ENCODE measurements at regions not wholly inside any gene's neighbourhood (a gene's known extent, or its start where the extent isn't known, plus 50 kb on each side); places are given as distances from the start of the nearest gene placed in this dataset.

DNA sequence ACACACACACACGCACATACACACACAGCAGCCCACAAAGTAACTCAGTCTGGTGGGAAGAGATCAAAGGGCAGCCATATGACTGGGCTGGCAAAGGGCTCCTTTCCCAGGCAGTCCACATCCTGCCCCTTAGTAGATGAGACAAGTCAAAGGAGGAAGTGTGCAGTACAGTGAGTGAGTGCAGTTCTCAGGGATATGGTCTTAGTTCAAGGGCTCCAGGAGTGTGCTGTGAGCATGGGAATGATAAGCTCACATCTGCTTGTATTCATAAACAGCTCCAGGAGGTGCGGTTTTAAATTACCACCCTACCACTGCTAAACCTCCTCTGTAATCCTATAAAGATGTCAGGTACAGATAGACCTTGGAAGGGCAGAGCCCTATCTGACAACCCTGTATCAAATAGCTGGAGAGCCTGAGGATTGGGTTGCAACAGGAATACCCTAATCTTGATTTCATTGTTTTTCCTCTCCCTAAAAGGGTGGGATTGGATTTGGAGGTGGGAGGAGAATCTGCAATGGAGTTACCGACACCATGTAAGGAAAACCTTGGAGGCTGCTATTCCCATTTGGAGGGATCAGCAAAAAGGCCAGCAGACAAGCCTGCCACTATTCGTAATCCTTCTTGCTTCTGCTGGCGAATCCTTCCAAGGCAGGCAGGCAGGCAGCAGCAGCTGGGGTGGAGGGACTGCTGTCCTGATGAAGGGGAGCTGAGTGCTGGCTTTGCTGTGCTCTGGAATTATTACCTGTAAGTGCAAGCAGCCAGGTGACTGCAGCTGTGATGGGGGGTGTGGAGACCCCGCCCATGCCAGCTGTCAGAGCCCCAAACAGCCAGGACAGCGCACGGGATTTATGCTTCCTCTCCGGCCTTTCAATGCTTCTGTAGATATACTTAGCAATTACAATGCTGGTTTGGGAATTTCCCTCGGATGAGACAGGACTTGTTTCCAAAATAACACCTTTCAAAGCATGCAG, 342.7 kb downstream of the PRL start:
- no peak for DNase-seq (ENCODE audit: low read depth in 1 of 2, low spot score in 1 of 2)

DNA sequence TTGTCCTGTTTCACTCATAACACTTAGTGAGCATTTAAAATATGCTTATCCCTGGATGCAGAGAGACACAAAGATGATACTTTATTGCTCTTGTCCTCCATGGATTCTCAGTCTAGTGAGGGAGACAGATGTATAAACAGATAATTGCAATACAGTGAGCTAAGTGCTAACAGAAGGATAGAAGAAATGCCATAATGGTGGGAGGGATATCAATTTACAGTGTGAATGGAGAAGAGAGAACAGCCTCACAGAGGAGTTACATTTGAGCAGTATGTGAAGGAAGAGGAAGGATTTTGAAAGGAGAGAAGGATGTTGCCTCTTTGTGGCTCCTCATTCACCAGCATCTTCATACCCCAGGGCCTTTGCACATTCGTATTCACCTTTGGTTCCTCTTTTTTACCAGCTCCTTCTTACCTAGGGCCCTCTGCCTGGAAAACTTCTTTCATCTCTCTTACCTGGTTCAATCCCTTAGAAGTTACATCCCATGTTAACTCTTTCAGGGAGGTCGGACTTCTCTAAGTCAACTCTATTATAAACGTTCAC, 341.7 kb downstream of the PRL start:
- DNase-seq (ENCODE audit: low read depth in 1 of 2, low spot score in 1 of 2) = no peak

DNA sequence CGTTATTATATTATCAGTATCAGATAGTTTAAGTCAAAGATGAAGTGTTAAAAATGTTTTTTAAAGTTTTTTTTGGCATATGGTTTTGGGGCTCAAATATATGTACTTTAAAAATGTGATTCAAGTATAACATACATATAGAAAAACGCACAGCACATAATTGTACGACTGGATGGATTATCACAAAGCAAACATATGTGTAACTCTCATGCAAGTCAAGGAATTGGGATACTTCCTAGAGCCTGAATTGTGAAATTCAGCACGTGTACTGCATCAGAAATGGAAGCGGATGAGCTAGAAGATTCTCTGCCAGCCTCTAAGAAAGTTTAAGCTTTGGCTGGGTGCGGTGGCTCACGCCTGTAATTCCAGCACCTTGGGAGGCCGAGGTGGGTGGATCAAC, 340.9 kb downstream of the PRL start:
- no peak for DNase-seq (ENCODE audit: low read depth in 1 of 2, low spot score in 1 of 2)

DNA sequence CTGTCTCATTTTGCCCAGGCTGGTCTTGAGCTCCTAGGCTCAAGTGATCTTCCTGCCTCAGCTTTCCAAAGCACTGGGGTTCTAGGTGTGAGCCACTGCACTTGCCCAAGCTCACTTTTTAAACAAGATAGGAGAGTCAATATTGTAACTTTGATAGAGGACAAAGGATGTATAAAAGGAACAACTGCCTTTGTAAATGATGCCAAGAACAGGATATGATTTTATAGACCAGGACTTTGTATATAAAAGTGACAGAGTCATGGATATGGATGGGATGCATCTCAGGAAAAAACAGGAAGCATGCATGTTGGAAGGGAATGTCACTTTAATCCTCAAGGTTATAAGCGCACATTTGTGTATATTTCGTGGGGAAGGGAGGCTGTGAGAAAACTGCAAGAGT, 338.4 kb downstream of the PRL start:
- no peak for DNase-seq (ENCODE audit: low read depth in 1 of 2, low spot score in 1 of 2)

DNA sequence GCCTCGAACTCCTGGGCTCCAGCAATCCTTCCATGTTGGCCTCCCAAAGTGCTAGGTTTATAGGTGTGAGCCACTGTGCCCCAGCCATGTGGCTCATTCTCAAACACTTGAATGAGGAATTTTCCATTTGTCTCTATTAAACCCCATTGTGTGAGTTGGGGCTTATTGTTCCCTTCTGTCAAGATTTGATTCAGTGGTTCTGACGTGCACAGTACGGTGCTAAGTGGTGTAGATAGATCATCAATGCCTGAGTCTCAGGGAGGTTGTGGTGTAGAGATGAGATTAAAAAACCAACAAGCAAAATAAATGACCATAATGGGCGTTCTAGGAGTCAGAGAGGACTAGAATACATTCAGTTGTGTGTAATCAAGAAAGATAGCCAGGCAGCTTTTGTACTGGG, 335.6 kb downstream of the PRL start:
- DNase-seq (ENCODE audit: low read depth in 1 of 2, low spot score in 1 of 2) = no peak

DNA sequence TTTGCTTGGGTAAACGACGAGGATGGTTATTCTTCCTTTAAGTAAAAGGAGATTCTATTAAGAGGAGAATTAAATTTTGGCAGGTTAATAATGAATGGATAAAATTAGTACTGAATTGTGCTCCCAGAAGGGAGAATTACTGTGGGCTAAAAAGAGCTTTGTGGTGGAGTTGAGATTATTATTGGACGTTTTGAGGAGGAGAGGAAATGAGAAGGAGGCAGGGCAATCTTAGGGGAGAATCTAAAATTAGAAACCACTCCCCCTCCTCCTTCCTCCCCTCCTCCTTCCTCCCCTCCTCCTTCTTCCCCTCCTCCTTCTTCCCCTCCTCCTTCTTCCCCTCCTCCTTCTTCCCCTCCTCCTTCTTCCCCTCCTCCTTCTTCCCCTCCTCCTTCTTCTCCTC, 331.8 kb downstream of the PRL start:
- DNase-seq (ENCODE audit: low read depth in 1 of 2, low spot score in 1 of 2) = no peak

DNA sequence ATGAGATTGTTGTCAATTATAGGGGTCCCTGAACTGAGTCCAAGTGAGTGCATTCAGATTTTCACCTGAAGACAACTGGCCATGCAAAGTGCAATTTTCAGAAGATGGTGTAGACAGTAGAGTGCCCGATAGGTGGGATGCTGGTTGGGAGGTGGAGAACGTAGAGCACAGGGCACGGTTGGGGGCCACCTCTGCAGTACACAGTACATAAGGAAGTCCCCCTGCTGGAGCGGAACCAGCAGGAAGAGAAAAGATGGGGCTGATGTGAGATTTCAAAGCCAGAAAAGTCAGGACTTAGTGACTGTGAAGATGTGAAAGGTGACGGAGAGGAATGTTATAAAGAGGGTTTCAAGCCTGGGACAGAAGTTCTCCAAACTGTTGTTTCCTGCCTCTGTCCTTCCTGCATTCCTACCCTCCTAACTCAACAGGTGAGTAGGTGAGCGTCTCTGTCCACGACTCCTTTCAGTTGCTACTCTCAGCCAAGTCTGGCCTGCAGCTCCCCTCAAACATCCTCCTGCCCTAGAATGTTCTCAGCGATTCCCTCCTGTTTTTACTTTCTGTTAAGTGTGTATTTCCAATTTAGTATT, 330.8 kb downstream of the PRL start:
- DNase-seq (ENCODE audit: low read depth in 1 of 2, low spot score in 1 of 2) = no peak

DNA sequence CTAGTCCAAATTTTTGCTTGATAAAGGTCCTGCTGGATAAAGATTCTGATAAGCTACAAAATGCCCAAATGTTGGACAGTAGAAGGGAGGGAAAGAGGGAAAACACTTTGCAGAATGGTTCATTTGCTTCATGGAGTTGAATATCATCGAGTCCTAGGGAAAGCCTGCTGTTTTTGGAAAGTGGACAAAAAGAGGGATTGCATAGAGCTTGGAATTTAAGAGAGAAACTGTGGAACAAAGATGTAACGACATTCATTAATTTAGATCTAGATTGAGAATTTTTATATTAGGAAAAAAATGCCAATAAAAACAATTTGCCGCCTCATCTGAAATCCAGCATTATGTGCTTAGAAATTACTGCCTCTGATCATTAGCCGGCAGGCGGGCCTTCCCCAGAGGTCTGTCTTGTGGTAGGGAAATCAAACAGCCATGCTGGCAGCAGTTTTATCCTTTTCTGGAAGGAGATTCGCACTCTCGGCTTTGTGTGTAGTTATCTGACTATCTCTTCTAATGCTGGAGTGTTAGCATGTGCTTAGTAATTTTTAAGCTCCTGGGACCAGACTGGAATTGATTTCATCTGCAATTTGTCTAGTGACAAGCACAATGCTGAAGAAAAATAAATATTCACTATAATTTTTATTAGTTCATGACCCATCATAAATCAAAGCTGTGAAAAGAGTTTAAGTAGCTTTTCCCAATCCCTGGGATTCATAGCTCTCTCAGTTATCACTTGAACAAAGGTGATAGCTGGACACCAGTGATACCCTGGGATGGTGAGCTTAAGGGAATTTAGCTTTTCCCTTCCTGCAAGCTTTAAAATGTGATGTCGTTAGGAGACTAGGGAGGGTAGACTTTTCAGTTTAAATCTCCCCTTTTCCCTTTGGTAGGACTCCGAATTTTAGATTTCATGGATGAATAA, 329.5 kb downstream of the PRL start:
- no peak for DNase-seq (ENCODE audit: low read depth in 1 of 2, low spot score in 1 of 2)

DNA sequence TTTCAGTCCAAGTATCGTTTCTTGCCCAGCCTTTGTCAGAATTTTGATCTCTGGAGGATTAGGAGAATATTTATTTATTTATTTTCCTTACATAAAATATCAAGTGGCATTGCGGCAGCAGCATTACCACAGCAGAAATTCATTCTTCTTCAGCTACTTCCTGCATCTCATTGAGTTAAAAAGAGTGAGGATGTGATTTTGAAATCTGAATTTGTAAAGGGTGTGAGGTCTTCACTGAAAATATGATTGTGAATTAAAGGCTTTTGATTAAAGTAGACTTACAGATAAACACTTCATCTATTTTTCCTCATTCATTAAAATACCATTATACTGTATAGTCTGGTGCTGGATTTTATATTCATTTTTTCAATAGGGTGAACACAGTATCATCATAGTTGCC, 328.4 kb downstream of the PRL start:
- no peak for DNase-seq (ENCODE audit: low read depth in 1 of 2, low spot score in 1 of 2)

DNA sequence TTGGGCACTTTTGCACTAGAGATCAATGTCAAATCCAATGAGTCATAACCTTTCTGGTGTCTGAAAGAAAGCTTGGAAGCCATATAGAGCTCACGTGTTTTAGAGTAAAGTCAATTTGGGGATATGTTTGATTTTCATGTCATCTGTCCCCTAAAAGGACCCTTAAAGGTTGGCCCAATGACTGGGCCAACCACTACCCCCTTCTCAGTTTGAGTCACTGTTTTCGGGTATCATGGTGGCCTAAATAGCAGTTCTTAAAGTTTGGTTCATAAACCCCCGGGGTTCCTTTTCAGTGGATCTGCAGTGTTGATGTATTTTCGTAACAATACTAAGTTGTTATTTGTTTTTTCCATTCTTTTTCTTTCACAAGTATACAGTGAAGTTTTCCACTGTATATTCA, 327.6 kb downstream of the PRL start:
- no peak for DNase-seq (ENCODE audit: low read depth in 1 of 2, low spot score in 1 of 2)

DNA sequence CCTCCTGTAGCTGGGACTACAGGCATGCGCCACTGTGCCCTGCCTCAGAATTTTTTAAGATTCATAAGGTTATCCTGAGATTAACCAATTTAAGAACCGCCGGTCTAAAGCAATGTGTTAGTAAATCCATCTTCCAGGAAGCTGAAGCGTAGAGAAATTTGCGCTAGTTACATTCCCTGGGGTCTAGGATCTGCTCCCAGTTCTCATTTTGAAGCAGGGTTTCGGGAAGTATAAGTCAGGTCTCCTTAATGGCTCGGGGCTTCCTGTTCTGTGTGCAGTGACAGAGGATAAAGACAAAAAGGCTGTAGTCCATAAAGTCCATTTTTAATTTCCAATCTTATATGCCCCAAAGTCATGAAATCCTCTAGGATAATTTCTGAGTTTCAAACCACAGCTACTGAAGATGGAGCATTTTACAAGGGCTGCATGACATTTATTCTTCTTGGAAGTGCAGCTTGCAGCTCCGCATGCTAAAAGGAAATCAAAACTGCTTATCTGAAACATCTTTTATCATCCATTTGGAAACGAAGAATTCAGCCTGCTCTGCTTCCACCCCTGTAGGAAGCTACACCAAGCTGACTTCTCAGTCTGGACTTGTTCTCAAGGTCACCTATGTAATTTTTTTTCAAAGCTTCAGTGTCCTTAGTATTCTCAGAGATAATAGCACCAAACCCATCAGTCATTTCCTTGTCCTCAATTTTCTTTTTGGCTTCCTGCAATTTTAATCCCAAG, 326.1 kb downstream of the PRL start:
- DNase-seq (ENCODE audit: low read depth in 1 of 2, low spot score in 1 of 2) = no peak

DNA sequence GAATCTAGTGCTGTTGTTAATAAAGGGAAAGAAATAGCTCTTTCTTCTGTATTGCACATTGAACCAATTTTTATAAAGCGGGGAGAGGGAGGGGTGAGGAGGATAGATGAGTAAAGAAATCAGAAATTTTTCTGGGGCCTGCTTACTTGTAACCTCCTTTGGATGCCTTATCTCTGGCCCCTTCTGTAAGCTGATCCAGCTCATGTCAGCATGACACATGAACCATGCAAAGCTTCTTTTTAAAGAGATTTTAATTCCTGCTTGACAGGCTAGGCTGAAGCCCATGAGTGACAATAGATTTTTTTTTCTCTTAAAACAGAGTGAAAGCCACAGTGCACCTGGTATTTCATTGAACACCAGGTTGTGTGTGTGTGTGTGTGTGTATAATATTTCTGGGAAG, 325.3 kb downstream of the PRL start:
- no peak for DNase-seq (ENCODE audit: low read depth in 1 of 2, low spot score in 1 of 2)

DNA sequence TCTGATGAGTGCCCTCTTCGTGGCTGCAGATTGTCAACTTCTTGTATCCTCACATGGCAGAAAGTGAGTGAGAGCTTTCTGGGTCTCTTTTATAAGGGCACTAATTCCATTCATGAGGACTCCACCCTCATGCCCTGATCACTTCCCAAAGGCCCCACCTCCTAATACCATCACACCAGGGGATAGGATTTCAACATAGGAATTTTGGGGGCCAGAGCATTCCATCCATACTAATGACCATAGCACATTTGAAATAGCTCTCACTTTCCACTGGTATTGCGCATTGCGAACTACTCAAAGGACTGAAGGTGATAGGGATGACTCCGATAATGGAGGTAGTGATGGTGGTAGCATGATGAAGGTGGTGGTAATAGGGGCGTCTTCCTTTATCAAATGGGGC, 324.3 kb downstream of the PRL start:
- no peak for DNase-seq (ENCODE audit: low read depth in 1 of 2, low spot score in 1 of 2)

DNA sequence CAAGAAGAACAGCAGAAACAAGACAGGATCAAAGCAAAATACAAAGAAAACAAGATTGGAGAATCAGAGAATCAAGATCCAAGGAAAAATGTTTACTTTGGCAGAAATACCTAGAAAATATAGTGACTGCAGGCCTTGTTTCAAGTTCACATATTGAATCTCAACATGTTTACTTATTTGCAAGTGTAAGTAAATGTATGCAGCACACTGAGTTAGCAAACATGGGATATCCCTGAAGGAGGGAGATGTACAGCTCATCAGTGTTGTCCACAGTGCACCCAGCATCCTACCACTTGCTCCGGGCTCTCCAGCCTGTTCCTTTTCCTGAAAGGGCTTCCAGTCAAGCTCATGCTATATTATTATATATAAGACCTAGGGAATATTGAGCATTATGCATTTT, 319.5 kb downstream of the PRL start:
- no peak for DNase-seq (ENCODE audit: low read depth in 1 of 2, low spot score in 1 of 2)

DNA sequence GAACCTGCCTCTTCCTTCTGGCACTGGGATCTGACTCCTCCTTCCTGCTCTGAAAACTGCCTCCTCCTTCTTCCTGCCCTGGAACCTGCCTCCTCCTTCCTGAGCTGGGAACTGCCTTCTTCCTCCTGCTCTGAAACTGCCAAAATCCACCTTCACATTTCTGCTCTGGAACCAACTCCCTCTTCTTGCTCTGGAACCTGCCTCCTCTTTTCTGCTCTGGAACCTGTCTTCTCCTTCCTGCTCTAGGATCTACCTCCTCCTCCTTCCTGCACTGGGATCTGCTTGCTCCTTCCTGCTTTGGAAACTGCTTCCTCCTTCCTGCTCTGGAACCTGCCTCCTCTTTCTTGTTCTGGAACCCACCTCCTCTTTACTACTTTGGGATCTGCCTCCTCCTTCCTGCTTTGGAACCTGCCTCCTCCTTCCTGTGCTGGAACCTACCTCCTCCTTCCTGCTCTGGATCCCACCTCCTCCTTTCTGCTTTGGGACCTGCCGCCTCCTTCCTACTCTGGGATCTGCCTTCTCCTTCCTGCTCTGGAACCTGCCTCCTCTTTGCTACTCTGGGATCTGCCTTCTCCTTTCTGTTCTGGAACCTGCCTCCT, 315.5 kb downstream of the PRL start:
- DNase-seq (ENCODE audit: low read depth in 1 of 2, low spot score in 1 of 2) = no peak

DNA sequence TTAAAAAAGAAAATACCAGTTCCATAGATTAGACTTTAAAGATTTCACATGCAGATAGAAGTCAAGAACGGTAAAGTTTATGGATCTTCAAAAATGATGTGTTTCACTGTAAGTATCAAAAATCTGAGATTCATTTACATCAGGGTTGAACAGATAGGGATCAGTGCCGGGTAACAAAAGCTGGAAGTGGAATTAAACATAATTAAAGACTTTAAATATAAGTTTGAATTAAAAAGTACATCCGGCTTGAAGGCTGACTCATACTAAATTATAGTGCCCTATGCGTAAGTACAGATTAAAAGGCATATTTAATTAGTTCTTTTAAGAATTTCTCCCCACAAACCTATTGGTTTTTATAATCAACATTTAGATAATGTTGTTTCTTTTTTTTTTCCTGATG, 312.7 kb downstream of the PRL start:
- no peak for DNase-seq (ENCODE audit: low read depth in 1 of 2, low spot score in 1 of 2)

DNA sequence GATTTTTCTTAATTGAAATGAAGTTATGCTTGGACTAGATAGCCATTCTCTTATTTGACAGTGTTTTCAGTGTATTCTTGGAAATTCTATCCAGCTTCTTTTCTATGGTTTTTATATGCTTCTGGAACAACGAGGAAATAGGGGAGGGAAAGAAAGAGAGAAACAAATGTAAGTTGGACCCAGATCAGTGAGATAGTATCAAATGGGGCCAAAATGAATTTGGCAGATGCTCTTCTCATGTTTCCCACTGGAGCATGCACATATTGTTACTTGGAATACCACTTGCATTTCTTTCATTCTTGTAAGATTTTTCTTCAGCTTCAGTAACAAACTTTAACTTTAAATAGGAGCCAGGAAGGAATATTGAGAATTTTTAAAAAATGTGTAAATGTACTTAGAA, 312.3 kb downstream of the PRL start:
- no peak for DNase-seq (ENCODE audit: low read depth in 1 of 2, low spot score in 1 of 2)

DNA sequence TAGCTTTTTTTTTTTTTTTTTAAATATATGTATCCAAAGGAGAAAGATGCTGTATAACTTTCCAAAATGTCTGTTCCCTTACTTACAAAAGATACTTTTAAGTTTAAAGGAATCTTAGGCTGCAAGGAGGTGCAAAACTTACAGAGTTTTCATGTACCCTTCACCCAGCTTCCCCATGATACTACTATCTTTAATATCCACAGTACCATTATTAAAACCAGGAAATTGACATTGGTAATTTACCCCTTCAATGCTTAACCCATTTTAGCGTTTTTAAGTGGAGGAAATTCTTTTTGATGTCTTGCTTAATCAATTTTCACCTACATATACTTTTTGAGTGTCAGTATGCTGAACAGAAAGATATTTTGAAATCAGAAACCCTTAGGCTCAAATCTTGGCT, 310.9 kb downstream of the PRL start:
- DNase-seq (ENCODE audit: low read depth in 1 of 2, low spot score in 1 of 2) = no peak

DNA sequence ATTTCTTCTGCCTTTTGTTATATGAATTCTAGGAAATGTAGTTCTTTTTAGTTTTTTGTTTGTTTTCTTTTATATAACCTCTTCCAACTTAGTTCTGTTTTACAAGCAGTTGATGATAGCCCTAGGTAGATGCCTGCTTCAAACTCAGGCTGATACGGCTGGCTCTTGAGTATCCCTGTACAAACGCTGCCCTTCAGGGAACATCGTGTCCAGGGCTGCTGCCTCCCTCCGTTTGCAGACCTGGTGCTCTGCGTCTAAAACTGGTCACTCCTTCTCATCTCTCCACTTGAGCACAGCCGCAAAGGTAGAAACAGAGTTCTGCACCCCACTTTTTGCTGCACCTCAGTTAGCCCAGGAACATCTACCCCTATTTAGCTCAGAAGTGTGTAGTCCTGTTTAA, 310.1 kb downstream of the PRL start:
- DNase-seq (ENCODE audit: low read depth in 1 of 2, low spot score in 1 of 2) = no peak

DNA sequence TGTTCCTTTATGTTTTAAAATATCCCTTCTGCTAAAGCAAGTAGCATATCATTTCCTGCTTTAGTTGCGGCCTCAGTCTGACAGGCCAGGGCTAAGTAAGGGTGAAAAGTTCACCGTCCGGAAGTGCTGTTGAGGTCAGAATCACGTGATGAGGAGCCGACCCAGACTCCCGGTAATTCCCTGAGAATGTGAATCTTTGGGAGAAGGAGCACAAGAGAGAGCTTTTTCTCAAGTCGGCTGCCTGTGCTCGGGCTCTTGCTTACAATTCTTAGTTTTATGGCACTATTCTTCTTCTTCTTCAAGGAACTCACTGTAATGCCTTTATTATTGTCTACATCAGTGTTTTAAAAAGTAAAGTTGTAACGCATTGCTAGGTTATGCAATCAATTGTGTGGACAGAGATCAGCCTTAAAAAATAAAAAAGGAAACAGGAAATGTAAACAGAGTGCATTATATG, 309.3 kb downstream of the PRL start:
- DNase-seq (ENCODE audit: low read depth in 1 of 2, low spot score in 1 of 2) = no peak

Measured in stimulated activated CD4-positive, alpha-beta T cell treated with anti-CD3 and anti-CD28 coated beads, Interleukin-15, amount 100 ng/mL, for 1 hour (primary cell).